GM12878 (cell line): ENCODE measurements at regions not wholly inside any gene's neighbourhood (a gene's known extent, or its start where the extent isn't known, plus 50 kb on each side); places are given as distances from the start of the nearest gene placed in this dataset.

Source experiments
- CTCF ChIP-seq, 3 experiments: IDR thresholded peaks in 2 of 3; conservative IDR thresholded peaks in 1 of 3; 2 replicates each; pipeline ENCODE4 v1.5.1; 2011; ENCODE audit warnings: low read depth in 3 of 3, low read length in 3 of 3, mild to moderate bottlenecking in 3 of 3, control low read depth in 2 of 3, moderate library complexity in 2 of 3, inconsistent platforms in 1 of 3, mixed read lengths in 1 of 3; ENCODE audit not compliant: control insufficient read depth in 2 of 3, insufficient read depth in 1 of 3; ENCODE audit errors: extremely low read depth in 1 of 3
- IKZF1 ChIP-seq: fragments of 450-650 bp; conservative IDR thresholded peaks from 2 replicates; pipeline ENCODE4 v1.6.1; 2017; ENCODE audit warnings: antibody characterized with exemption, mild to moderate bottlenecking
- MEF2B ChIP-seq: fragments of 450-650 bp; IDR thresholded peaks from 2 replicates; pipeline ENCODE4 v1.6.1; 2018; ENCODE audit warnings: mild to moderate bottlenecking, moderate library complexity; ENCODE audit not compliant: partially characterized antibody, poor library complexity, severe bottlenecking
- NR2C1 ChIP-seq: fragments of 450-650 bp; IDR thresholded peaks from 2 replicates; pipeline ENCODE4 v1.6.1; 2017; ENCODE audit warnings: antibody characterized with exemption, mild to moderate bottlenecking, moderate library complexity
- RAD51 ChIP-seq: fragments of 450-650 bp; IDR thresholded peaks from 2 replicates; pipeline ENCODE4 v1.6.1; 2016; ENCODE audit warnings: moderate library complexity, mild to moderate bottlenecking, inconsistent platforms
- RB1 ChIP-seq: fragments of 450-650 bp; formaldehyde crosslinking; IDR thresholded peaks from 2 replicates; pipeline ENCODE4 v1.6.1; 2017; ENCODE audit warnings: mild to moderate bottlenecking, borderline replicate concordance
- RFX5 ChIP-seq: IDR thresholded peaks from 2 replicates; pipeline ENCODE4 v1.6.1; 2011; ENCODE audit warnings: low read depth, low read length, improper control_type of control experiment
- STAT1 ChIP-seq: fragments of 450-650 bp; conservative IDR thresholded peaks from 2 replicates; pipeline ENCODE4 v1.6.1; 2014; ENCODE audit warnings: antibody characterized with exemption, mild to moderate bottlenecking
- ZNF592 ChIP-seq: fragments of 450-650 bp; IDR thresholded peaks from 2 replicates; pipeline ENCODE4 v1.6.1; 2017; ENCODE audit warnings: mild to moderate bottlenecking, moderate library complexity
- ZSCAN29 ChIP-seq: fragments of 450-650 bp; IDR thresholded peaks from 2 replicates; pipeline ENCODE4 v1.6.1; 2017; ENCODE audit warnings: mild to moderate bottlenecking, moderate library complexity

GRCh38 chr10:63735305-63735704 is 214.1 kb downstream of the REEP3 start (continued):
- TF ChIP-seq ZNF592 (no peak), STAT1 (no peak), MEF2B (no peak), NR2C1 (no peak), ZSCAN29 (no peak), RAD51 (no peak), CTCF (IDR thresholded peaks at IDR 0.05 in 2 of 3, conservative IDR thresholded peaks at IDR 0.05 in 1 of 3; ENCODE audit: control insufficient read depth in 2 of 3, extremely low read depth in 1 of 3, insufficient read depth in 1 of 3, low read depth in 3 of 3, low read length in 3 of 3) (no peak), RFX5 (no peak), IKZF1 (no peak), RB1 (no peak)
